ENCODE measurements at regions not wholly inside any gene's neighbourhood (a gene's known extent, or its start where the extent isn't known, plus 50 kb on each side); places are given as distances from the start of the nearest gene placed in this dataset.

- DNase-seq: no peak
Measured at GRCh38 chr7:124130-124949, 68.0 kb upstream of the FAM20C start.

GRCh38 chr7:125061-125475, 67.3 kb upstream of the FAM20C start:
- DNase-seq: no peak

- DNase-seq: no peak
Measured at GRCh38 chr7:125661-126060, 66.7 kb upstream of the FAM20C start.

- DNase-seq: no peak
Measured at GRCh38 chr7:126368-126767, 66.0 kb upstream of the FAM20C start.

- DNase-seq: no peak
Measured at GRCh38 chr7:127064-127598, 65.2 kb upstream of the FAM20C start.

- DNase-seq: no peak
Measured at GRCh38 chr7:128171-129080, 63.9 kb upstream of the FAM20C start.

GRCh38 chr7:129366-130221, 62.8 kb upstream of the FAM20C start:
- DNase-seq: no peak

- DNase-seq: no peak
Measured at GRCh38 chr7:130222-130572, 62.2 kb upstream of the FAM20C start.

- DNase-seq: no peak
Measured at GRCh38 chr7:130875-131780, 61.2 kb upstream of the FAM20C start.

GRCh38 chr7:131781-132482, 60.4 kb upstream of the FAM20C start:
- no peak for DNase-seq

GRCh38 chr7:132899-133298, 59.5 kb upstream of the FAM20C start:
- DNase-seq: no peak

- no peak for DNase-seq
Measured at GRCh38 chr7:133470-133869, 58.9 kb upstream of the FAM20C start.

GRCh38 chr7:134029-134428, 58.3 kb upstream of the FAM20C start:
- no peak for DNase-seq

- DNase-seq: no peak
Measured at GRCh38 chr7:134561-135256, 57.7 kb upstream of the FAM20C start.

GRCh38 chr7:135257-135653, 57.1 kb upstream of the FAM20C start:
- DNase-seq: no peak

GRCh38 chr7:135731-136645, 56.4 kb upstream of the FAM20C start:
- DNase-seq: peak; percentile 11

GRCh38 chr7:137094-137891, 55.1 kb upstream of the FAM20C start:
- DNase-seq: no peak

GRCh38 chr7:139131-139530, 53.2 kb upstream of the FAM20C start:
- no peak for DNase-seq
